OCI-LY3 (cell line): ENCODE measurements at regions not wholly inside any gene's neighbourhood (a gene's known extent, or its start where the extent isn't known, plus 50 kb on each side); places are given as distances from the start of the nearest gene placed in this dataset.

ENCODE experiments used
- H2AFZ ChIP-seq: fragments of 200-600, 300-600 bp; shearing (Covaris generic); 2 replicates; pipeline ENCODE4 v1.6.0; 2014; ENCODE audit warnings: antibody characterized with exemption, low read depth, low read length
- H3K27ac ChIP-seq: fragments of 200-600, 300-600 bp; sonication (generic); 2 replicates; pipeline ENCODE4 v1.5.1; 2014; ENCODE audit warnings: mild to moderate bottlenecking, low read length, moderate library complexity, mixed read lengths
- H3K27me3 ChIP-seq: fragments of 200-600, 300-600 bp; sonication (generic); 2 replicates; pipeline ENCODE4 v1.6.1; 2014; ENCODE audit warnings: low read depth, low read length, mixed read lengths
- H3K36me3 ChIP-seq: fragments of 200-600, 300-600 bp; sonication (generic); replicated peaks from 2 replicates; pipeline ENCODE3; 2014; ENCODE audit warnings: low read depth, low read length, mixed read lengths
- H3K4me1 ChIP-seq: fragments of 300-600, 200-600 bp; sonication (generic); 2 replicates; pipeline ENCODE4 v1.6.1; 2014; ENCODE audit warnings: low read length, mixed read lengths
- H3K4me2 ChIP-seq: fragments of 200-600, 300-600 bp; sonication (generic); 2 replicates; pipeline ENCODE4 v1.6.1; 2014; ENCODE audit warnings: low read length, mixed read lengths
- H3K4me3 ChIP-seq: fragments of 300-600, 200-600 bp; sonication (generic); 2 replicates; pipeline ENCODE4 v1.5.1; 2014; ENCODE audit warnings: antibody characterized with exemption, mild to moderate bottlenecking, low read length, moderate library complexity
- H3K79me2 ChIP-seq: fragments of 300-600, 200-600 bp; shearing (Covaris generic); 2 replicates; pipeline ENCODE4 v1.6.1; 2014; ENCODE audit warnings: mild to moderate bottlenecking, low read length, mixed read lengths
- H3K9ac ChIP-seq: fragments of 300-600, 200-600 bp; shearing (Covaris generic); 2 replicates; pipeline ENCODE4 v1.6.0; 2014; ENCODE audit warnings: mild to moderate bottlenecking, low read length, moderate library complexity
- H3K9me3 ChIP-seq: fragments of 200-600, 300-600 bp; shearing (Covaris generic); 2 replicates; pipeline ENCODE4 v1.6.1; 2014; ENCODE audit warnings: low read length, mixed read lengths; ENCODE audit not compliant: insufficient read depth
- H4K20me1 ChIP-seq: fragments of 200-600, 300-600 bp; sonication (generic); 2 replicates; pipeline ENCODE4 v1.6.1; 2016; ENCODE audit warnings: low read length, mixed read lengths; ENCODE audit not compliant: insufficient read depth
- CTCF ChIP-seq: fragments of 200-600, 300-600 bp; sonication (generic); IDR thresholded peaks from 2 replicates; pipeline ENCODE4 v1.5.1; 2014; ENCODE audit warnings: antibody characterized with exemption, low read length, low read depth
- EZH2phosphoT487 ChIP-seq: fragments of 200-600 bp; shearing (Covaris generic); IDR thresholded peaks from 2 replicates; pipeline ENCODE4 v1.6.1; 2018; ENCODE audit warnings: antibody characterized with exemption, mixed run types, low read depth

- H3K9me3 ChIP-seq = no peaks in the 10 kb centered on the region
- H3K79me2 ChIP-seq = no peaks in the 10 kb centered on the region
- no peaks in the 10 kb centered on the region for H4K20me1 ChIP-seq
- H3K4me3 ChIP-seq = no peak overlapping the region
- TF ChIP-seq EZH2phosphoT487 = no peak
- no peak for TF ChIP-seq CTCF
- peaks cover 56% of the 10 kb centered on the region for H3K27me3 ChIP-seq
- no peaks in the 10 kb centered on the region for H3K36me3 ChIP-seq
- no peak overlapping the region for H3K9ac ChIP-seq
- H2AFZ ChIP-seq = no peak overlapping the region
- no peaks in the 10 kb centered on the region for H3K4me1 ChIP-seq
- H3K4me2 ChIP-seq = no peak overlapping the region
- no peak overlapping the region for H3K27ac ChIP-seq
These were observed 88.0 kb downstream of the RPLP1 start for GRCh38 chr15:69540622-69541021.

- no peaks in the 10 kb centered on the region for H4K20me1 ChIP-seq
- H3K27me3 ChIP-seq = peaks cover 49% of the 10 kb centered on the region
- H3K4me2 ChIP-seq = no peak overlapping the region
- H3K36me3 ChIP-seq = no peaks in the 10 kb centered on the region
- H2AFZ ChIP-seq = no peak overlapping the region
- H3K9me3 ChIP-seq = no peaks in the 10 kb centered on the region
- H3K9ac ChIP-seq = no peak overlapping the region
- TF ChIP-seq EZH2phosphoT487 = no peak
- no peak for TF ChIP-seq CTCF
- no peaks in the 10 kb centered on the region for H3K79me2 ChIP-seq
- H3K4me3 ChIP-seq = no peak overlapping the region
- no peak overlapping the region for H3K27ac ChIP-seq
- no peaks in the 10 kb centered on the region for H3K4me1 ChIP-seq
These were observed 89.4 kb downstream of the RPLP1 start for GRCh38 chr15:69542028-69542427.

- no peak overlapping the region for H3K9ac ChIP-seq
- no peak for TF ChIP-seq EZH2phosphoT487
- TF ChIP-seq CTCF = no peak
- H3K36me3 ChIP-seq = no peaks in the 10 kb centered on the region
- no peaks in the 10 kb centered on the region for H3K79me2 ChIP-seq
- H3K4me3 ChIP-seq = no peak overlapping the region
- H3K27ac ChIP-seq = no peak overlapping the region
- no peaks in the 10 kb centered on the region for H4K20me1 ChIP-seq
- H3K4me2 ChIP-seq = no peak overlapping the region
- no peaks in the 10 kb centered on the region for H3K9me3 ChIP-seq
- H3K4me1 ChIP-seq = no peaks in the 10 kb centered on the region
- peaks cover 62% of the 10 kb centered on the region for H3K27me3 ChIP-seq
- no peak overlapping the region for H2AFZ ChIP-seq
These were observed 91.2 kb downstream of the RPLP1 start for GRCh38 chr15:69543681-69544364.

GRCh38 chr15:69544365-69545113, 91.9 kb downstream of the RPLP1 start:
- H3K9ac ChIP-seq = no peak overlapping the region
- H3K4me2 ChIP-seq = no peak overlapping the region
- H3K79me2 ChIP-seq = no peaks in the 10 kb centered on the region
- H3K27ac ChIP-seq = no peak overlapping the region
- peaks cover 66% of the 10 kb centered on the region for H3K27me3 ChIP-seq
- no peaks in the 10 kb centered on the region for H3K36me3 ChIP-seq
- H3K4me1 ChIP-seq = no peaks in the 10 kb centered on the region
- no peaks in the 10 kb centered on the region for H4K20me1 ChIP-seq
- H3K4me3 ChIP-seq = no peak overlapping the region
- no peaks in the 10 kb centered on the region for H3K9me3 ChIP-seq
- no peak overlapping the region for H2AFZ ChIP-seq
- TF ChIP-seq CTCF = no peak
- no peak for TF ChIP-seq EZH2phosphoT487
